ENCODE measurements at regions not wholly inside any gene's neighbourhood (a gene's known extent, or its start where the extent isn't known, plus 50 kb on each side); places are given as distances from the start of the nearest gene placed in this dataset.

DNA sequence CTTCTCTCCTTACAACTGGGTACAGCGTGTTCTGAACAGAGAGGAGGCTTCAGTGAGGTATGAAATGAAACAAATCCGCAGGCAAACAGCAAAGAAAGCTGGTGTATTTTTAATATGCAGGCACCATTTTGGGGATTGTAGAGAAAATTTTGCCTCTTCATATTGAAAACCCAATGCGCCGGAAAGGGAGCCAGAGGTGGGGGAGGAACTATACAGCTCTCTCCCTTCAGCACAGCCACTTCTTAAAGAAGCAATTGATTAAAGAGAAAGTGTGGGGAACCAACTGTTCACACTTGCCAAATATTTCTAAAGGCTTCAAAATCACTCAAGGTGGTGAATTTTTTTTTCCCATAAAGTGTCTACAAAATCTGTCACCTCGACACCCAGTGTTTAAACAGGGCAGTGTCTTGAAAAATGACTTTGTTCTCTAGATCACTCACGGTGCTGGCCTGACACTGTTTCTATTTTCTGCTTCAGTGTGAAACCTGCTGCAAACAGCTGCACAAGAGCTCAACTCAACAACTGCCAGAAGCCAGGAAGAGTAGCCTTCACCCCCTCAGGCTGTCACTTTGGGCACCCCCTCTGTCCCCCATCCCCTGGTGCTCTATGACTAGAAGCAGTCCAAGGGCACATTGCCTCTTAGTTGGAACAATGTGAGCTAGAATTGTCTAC is 123.8 kb upstream of the CTTNBP2NL start:
- ATAC-seq (no peak), DNase-seq (no peak)
- Histone ChIP-seq H3K4me1 (peaks cover 0 to 5% of the 10 kb centered on the region in 2 donors), H3K4me3 (no peak overlapping the region), H3K36me3 (no peaks in the 10 kb centered on the region), H3K27me3 (no peaks in the 10 kb centered on the region), H3K27ac (no peak overlapping the region), H3K9me3 (no peaks in the 10 kb centered on the region)
- intact Hi-C loops (cut with DNase I; ENCODE audit: low total_unique reads): no loop called here
- TF ChIP-seq, protein P1, sequence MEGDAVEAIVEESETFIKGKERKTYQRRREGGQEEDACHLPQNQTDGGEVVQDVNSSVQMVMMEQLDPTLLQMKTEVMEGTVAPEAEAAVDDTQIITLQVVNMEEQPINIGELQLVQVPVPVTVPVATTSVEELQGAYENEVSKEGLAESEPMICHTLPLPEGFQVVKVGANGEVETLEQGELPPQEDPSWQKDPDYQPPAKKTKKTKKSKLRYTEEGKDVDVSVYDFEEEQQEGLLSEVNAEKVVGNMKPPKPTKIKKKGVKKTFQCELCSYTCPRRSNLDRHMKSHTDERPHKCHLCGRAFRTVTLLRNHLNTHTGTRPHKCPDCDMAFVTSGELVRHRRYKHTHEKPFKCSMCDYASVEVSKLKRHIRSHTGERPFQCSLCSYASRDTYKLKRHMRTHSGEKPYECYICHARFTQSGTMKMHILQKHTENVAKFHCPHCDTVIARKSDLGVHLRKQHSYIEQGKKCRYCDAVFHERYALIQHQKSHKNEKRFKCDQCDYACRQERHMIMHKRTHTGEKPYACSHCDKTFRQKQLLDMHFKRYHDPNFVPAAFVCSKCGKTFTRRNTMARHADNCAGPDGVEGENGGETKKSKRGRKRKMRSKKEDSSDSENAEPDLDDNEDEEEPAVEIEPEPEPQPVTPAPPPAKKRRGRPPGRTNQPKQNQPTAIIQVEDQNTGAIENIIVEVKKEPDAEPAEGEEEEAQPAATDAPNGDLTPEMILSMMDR (IDR thresholded peaks at IDR 0.05 in 4 of 5, conservative IDR thresholded peaks at IDR 0.05 in 1 of 5): no peak
- no peak for TF ChIP-seq POLR2A (IDR thresholded peaks at IDR 0.05)
- in situ Hi-C loops (cut with MboI; ENCODE audit: low sequenced_read_pairs in 4 of 4): no loop called here

DNA sequence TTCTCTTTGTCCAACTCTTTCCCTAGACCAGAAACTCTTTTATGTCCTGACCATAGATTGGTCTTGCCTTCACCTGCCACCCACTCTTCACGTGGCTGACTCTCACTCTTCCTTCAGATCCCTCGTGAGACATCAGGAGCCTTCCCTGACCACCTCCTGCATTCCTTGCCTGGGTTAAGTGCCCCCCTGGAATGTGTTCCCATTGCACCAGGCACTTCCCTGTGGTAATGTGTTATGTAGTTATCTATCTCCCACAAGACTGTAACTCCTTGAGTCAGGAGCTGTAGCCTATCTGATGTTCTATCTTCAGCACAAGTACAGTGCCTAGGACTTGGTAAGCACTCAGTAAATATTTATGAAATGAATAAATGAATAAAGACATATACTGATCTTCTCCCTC is 111.2 kb upstream of the CTTNBP2NL start:
- DNase-seq (no peak), ATAC-seq (no peak)
- intact Hi-C loops (cut with DNase I; ENCODE audit: low total_unique reads): no loop called here
- no peak for TF ChIP-seq POLR2A (IDR thresholded peaks at IDR 0.05)
- Histone ChIP-seq H3K27ac (no peak overlapping the region), H3K36me3 (no peaks in the 10 kb centered on the region), H3K27me3 (no peaks in the 10 kb centered on the region), H3K9me3 (no peaks in the 10 kb centered on the region), H3K4me3 (no peak overlapping the region), H3K4me1 (no peaks in the 10 kb centered on the region)
- in situ Hi-C loops (cut with MboI; ENCODE audit: low sequenced_read_pairs in 4 of 4): no loop called here

DNA sequence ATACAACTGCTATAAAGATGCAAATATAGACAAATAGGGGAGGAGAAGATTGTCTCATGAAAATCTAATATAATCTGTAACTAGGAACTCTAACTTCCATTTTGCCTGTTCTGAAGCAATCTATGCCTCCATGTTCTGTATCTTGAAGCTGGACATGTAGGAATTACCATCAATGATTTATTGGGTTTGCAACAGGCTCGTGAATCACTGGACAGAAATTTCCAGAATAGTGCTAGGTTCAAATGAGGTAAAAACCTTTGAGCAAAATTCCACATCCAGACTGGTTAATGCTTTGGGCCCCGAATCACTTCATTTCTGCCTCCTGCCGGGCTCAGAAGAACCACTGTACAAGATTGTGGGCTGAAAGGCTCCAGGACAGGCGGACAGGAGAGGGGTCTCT is 110.7 kb upstream of the CTTNBP2NL start:
- Histone ChIP-seq H3K9me3 (no peaks in the 10 kb centered on the region), H3K27ac (no peak overlapping the region), H3K4me1 (no peaks in the 10 kb centered on the region), H3K36me3 (no peaks in the 10 kb centered on the region), H3K27me3 (no peaks in the 10 kb centered on the region), H3K4me3 (no peak overlapping the region)
- no peak for TF ChIP-seq POLR2A (IDR thresholded peaks at IDR 0.05)
- TF ChIP-seq, protein P1 (IDR thresholded peaks at IDR 0.05 in 4 of 5, conservative IDR thresholded peaks at IDR 0.05 in 1 of 5): no peak
- no peak for ATAC-seq
- intact Hi-C loops (cut with DNase I; ENCODE audit: low total_unique reads) (no loop called here), in situ Hi-C loops (cut with MboI; ENCODE audit: low sequenced_read_pairs in 4 of 4) (no loop called here)
- DNase-seq: no peak

DNA sequence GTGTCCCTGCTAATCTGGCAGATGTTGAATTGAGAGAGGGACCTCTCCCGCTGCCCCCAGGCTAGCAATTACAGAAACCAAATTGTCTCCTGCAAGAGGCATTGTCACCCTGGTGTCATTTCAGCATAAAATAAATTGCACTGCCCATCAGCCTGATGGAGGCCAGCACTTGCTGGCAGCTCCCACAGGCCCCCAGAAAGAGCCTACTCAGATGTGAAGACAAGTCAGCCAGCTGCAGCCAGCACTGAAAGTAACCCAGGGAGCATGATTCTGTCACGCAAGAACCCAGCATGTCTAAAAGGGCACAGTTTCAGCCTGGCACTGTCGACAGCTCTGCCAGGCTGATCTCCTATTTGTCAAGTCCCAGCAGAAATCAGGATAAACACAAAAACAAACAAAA is 110.3 kb upstream of the CTTNBP2NL start:
- Histone ChIP-seq H3K9me3 (no peaks in the 10 kb centered on the region), H3K27ac (no peak overlapping the region), H3K4me3 (no peak overlapping the region), H3K36me3 (no peaks in the 10 kb centered on the region), H3K4me1 (no peaks in the 10 kb centered on the region), H3K27me3 (no peaks in the 10 kb centered on the region)
- DNase-seq: no peak
- in situ Hi-C loops (cut with MboI; ENCODE audit: low sequenced_read_pairs in 4 of 4) (no loop called here), intact Hi-C loops (cut with DNase I; ENCODE audit: low total_unique reads) (no loop called here)
- no peak for TF ChIP-seq POLR2A (IDR thresholded peaks at IDR 0.05)
- TF ChIP-seq, protein P1 (IDR thresholded peaks at IDR 0.05 in 4 of 5, conservative IDR thresholded peaks at IDR 0.05 in 1 of 5): no peak
- no peak for ATAC-seq

DNA sequence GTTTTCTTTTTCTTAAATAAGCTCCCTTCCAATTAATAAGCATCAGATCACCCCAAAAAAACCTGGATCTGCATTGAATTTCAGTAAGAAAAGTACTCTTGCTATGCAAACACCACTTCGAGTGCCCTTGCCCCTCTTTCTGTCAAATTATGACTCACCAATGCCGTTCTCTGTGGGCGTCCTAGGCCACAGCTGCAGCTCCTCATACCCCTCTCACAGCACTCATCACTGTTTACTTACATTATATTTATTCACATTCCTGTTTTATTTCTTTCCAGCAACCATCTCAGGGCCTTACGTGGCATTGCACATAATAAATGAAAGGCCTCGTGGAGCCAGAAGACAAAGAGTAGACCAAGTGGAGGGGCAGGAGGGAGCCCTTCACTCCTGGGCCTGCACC is 99.1 kb upstream of the CTTNBP2NL start:
- no peak overlapping the region for H3K4me3 ChIP-seq
- H3K36me3 ChIP-seq: no peaks in the 10 kb centered on the region
- H3K27me3 ChIP-seq: no peaks in the 10 kb centered on the region
- H3K4me1 ChIP-seq: no peaks in the 10 kb centered on the region
- DNase-seq (no peak), ATAC-seq (no peak)
- no peak overlapping the region for H3K27ac ChIP-seq
- in situ Hi-C loops (cut with MboI; ENCODE audit: low sequenced_read_pairs in 4 of 4) (no loop called here), intact Hi-C loops (cut with DNase I; ENCODE audit: low total_unique reads) (no loop called here)
- TF ChIP-seq, protein P1 (IDR thresholded peaks at IDR 0.05 in 4 of 5, conservative IDR thresholded peaks at IDR 0.05 in 1 of 5): no peak
- TF ChIP-seq POLR2A (IDR thresholded peaks at IDR 0.05): no peak
- no peaks in the 10 kb centered on the region for H3K9me3 ChIP-seq
